Stomach (tissue), 4 donors: ENCODE measurements at regions not wholly inside any gene's neighbourhood (a gene's known extent, or its start where the extent isn't known, plus 50 kb on each side); places are given as distances from the start of the nearest gene placed in this dataset.

ENCODE experiments used
- CTCF ChIP-seq, 7 experiments: fragments of 450-650 bp in 4 of 7; fragments of 200-600 bp in 3 of 7; sonication (generic) in 3 of 7; IDR thresholded peaks; one replicate each; pipeline ENCODE4 v1.5.1; 2016 to 2019; ENCODE audit warnings: antibody characterized with exemption in 7 of 7, control low read depth in 2 of 7, mild to moderate bottlenecking in 1 of 7
- EP300 ChIP-seq: sonication (generic); formaldehyde crosslinking; IDR thresholded peaks from one replicate; pipeline ENCODE4 v1.6.1; 2017; ENCODE audit warnings: antibody characterized with exemption
- POLR2A ChIP-seq, 4 donors: fragments of 450-650 bp; IDR thresholded peaks; one replicate each; pipeline ENCODE4 v1.6.1; 2016; ENCODE audit warnings: antibody characterized with exemption in 4 of 4, control low read depth in 2 of 4, mild to moderate bottlenecking in 1 of 4, moderate library complexity in 1 of 4
- POLR2AphosphoS5 ChIP-seq, 3 donors: sonication (generic); formaldehyde crosslinking; IDR thresholded peaks; one replicate each; pipeline ENCODE4 v1.6.1; 2016; ENCODE audit warnings: antibody characterized with exemption in 3 of 3

DNA sequence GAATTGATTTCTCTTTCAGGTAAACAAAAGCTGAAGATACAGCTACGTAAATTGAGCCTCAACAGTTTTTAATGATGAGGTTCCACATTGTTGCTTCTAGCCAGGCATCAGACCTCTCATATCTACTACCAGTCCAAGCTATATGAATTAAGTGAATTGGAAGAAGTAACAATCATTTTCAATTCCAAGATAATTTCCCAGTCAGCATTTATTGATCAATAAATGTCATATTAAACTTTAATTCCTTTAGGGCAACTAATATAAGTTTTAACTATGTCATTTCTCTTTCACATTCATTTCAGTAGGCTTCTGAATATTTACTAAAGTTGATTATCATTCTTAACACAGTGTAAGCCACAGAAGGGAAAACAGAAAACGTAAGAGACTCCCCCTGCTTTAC is 1413.7 kb upstream of the CELF2 start:
- TF ChIP-seq POLR2A (IDR thresholded peaks at IDR 0.05) = no peak
- TF ChIP-seq POLR2AphosphoS5 (IDR thresholded peaks at IDR 0.05) = no peak
- no peak for TF ChIP-seq CTCF (IDR thresholded peaks at IDR 0.05)
- no peak for TF ChIP-seq EP300
